ENCODE measurements at regions not wholly inside any gene's neighbourhood (a gene's known extent, or its start where the extent isn't known, plus 50 kb on each side); places are given as distances from the start of the nearest gene placed in this dataset.

- no peaks in the 10 kb centered on the region for H3K9me3 ChIP-seq (ENCODE audit: control insufficient read depth, insufficient read depth, low read depth, low read length)
- no peaks in the 10 kb centered on the region for H3K27me3 ChIP-seq (ENCODE audit: control insufficient read depth, insufficient read depth, low read length)
- no peak overlapping the region for H3K4me3 ChIP-seq (ENCODE audit: low read depth, low read length)
- H3K27ac ChIP-seq (ENCODE audit: low read depth, low read length): no peak overlapping the region
- no peaks in the 10 kb centered on the region for H3K4me1 ChIP-seq (ENCODE audit: control insufficient read depth, insufficient read depth, low read length)
- H3K36me3 ChIP-seq (ENCODE audit: control insufficient read depth, insufficient read depth, low read length): no peaks in the 10 kb centered on the region
- H3K9ac ChIP-seq (ENCODE audit: low read length): no peak overlapping the region
Observed at GRCh38 chr6:163717106-163717764, 302.7 kb downstream of the QKI start.

- Histone ChIP-seq H3K4me3 (ENCODE audit: low read depth, low read length) (no peak overlapping the region), H3K27ac (ENCODE audit: low read depth, low read length) (no peak overlapping the region), H3K9me3 (ENCODE audit: control insufficient read depth, insufficient read depth, low read depth, low read length) (no peaks in the 10 kb centered on the region), H3K36me3 (ENCODE audit: control insufficient read depth, insufficient read depth, low read length) (no peaks in the 10 kb centered on the region), H3K4me1 (ENCODE audit: control insufficient read depth, insufficient read depth, low read length) (no peaks in the 10 kb centered on the region), H3K9ac (ENCODE audit: low read length) (no peak overlapping the region), H3K27me3 (ENCODE audit: control insufficient read depth, insufficient read depth, low read length) (no peaks in the 10 kb centered on the region)
Observed at GRCh38 chr6:163716690-163717089, 302.2 kb downstream of the QKI start.

GRCh38 chr6:163715846-163716245 lies 301.3 kb downstream of the QKI start:
- Histone ChIP-seq H3K9me3 (ENCODE audit: control insufficient read depth, insufficient read depth, low read depth, low read length) (no peaks in the 10 kb centered on the region), H3K4me3 (ENCODE audit: low read depth, low read length) (no peak overlapping the region), H3K4me1 (ENCODE audit: control insufficient read depth, insufficient read depth, low read length) (no peaks in the 10 kb centered on the region), H3K27ac (ENCODE audit: low read depth, low read length) (no peak overlapping the region), H3K27me3 (ENCODE audit: control insufficient read depth, insufficient read depth, low read length) (no peaks in the 10 kb centered on the region), H3K36me3 (ENCODE audit: control insufficient read depth, insufficient read depth, low read length) (no peaks in the 10 kb centered on the region), H3K9ac (ENCODE audit: low read length) (no peak overlapping the region)

GRCh38 chr6:163714179-163714578 lies 299.7 kb downstream of the QKI start:
- no peaks in the 10 kb centered on the region for H3K27me3 ChIP-seq (ENCODE audit: control insufficient read depth, insufficient read depth, low read length)
- no peak overlapping the region for H3K9ac ChIP-seq (ENCODE audit: low read length)
- H3K9me3 ChIP-seq (ENCODE audit: control insufficient read depth, insufficient read depth, low read depth, low read length): no peaks in the 10 kb centered on the region
- H3K36me3 ChIP-seq (ENCODE audit: control insufficient read depth, insufficient read depth, low read length): no peaks in the 10 kb centered on the region
- H3K4me1 ChIP-seq (ENCODE audit: control insufficient read depth, insufficient read depth, low read length): no peaks in the 10 kb centered on the region
- no peak overlapping the region for H3K27ac ChIP-seq (ENCODE audit: low read depth, low read length)
- no peak overlapping the region for H3K4me3 ChIP-seq (ENCODE audit: low read depth, low read length)

GRCh38 chr6:163712981-163713380 lies 298.5 kb downstream of the QKI start:
- no peak overlapping the region for H3K27ac ChIP-seq (ENCODE audit: low read depth, low read length)
- H3K36me3 ChIP-seq (ENCODE audit: control insufficient read depth, insufficient read depth, low read length): no peaks in the 10 kb centered on the region
- H3K4me1 ChIP-seq (ENCODE audit: control insufficient read depth, insufficient read depth, low read length): no peaks in the 10 kb centered on the region
- no peaks in the 10 kb centered on the region for H3K9me3 ChIP-seq (ENCODE audit: control insufficient read depth, insufficient read depth, low read depth, low read length)
- no peaks in the 10 kb centered on the region for H3K27me3 ChIP-seq (ENCODE audit: control insufficient read depth, insufficient read depth, low read length)
- no peak overlapping the region for H3K4me3 ChIP-seq (ENCODE audit: low read depth, low read length)
- no peak overlapping the region for H3K9ac ChIP-seq (ENCODE audit: low read length)

DNA sequence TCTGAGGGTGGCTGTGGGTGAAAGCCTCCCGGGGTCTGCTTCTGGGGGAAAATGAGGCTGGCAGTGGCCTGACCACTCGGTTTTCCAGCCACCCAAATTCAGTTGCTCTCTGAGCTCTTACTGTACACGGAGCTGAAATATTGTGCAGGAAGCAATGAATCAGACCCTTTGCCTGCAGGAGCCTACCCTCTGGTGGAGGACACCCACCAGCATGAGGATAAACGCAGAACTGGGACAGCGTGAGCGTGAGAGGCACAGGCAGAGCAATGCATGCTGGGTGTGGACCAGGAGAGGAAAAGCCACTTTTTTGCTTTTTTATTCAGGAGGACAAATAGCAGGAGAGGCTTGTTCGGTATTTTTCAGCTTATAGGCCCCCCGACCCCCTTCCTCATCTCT lies 298.0 kb downstream of the QKI start:
- no peaks in the 10 kb centered on the region for H3K9me3 ChIP-seq (ENCODE audit: control insufficient read depth, insufficient read depth, low read depth, low read length)
- no peaks in the 10 kb centered on the region for H3K36me3 ChIP-seq (ENCODE audit: control insufficient read depth, insufficient read depth, low read length)
- H3K9ac ChIP-seq (ENCODE audit: low read length): no peak overlapping the region
- H3K27ac ChIP-seq (ENCODE audit: low read depth, low read length): no peak overlapping the region
- no peaks in the 10 kb centered on the region for H3K27me3 ChIP-seq (ENCODE audit: control insufficient read depth, insufficient read depth, low read length)
- H3K4me3 ChIP-seq (ENCODE audit: low read depth, low read length): no peak overlapping the region
- H3K4me1 ChIP-seq (ENCODE audit: control insufficient read depth, insufficient read depth, low read length): no peaks in the 10 kb centered on the region

DNA sequence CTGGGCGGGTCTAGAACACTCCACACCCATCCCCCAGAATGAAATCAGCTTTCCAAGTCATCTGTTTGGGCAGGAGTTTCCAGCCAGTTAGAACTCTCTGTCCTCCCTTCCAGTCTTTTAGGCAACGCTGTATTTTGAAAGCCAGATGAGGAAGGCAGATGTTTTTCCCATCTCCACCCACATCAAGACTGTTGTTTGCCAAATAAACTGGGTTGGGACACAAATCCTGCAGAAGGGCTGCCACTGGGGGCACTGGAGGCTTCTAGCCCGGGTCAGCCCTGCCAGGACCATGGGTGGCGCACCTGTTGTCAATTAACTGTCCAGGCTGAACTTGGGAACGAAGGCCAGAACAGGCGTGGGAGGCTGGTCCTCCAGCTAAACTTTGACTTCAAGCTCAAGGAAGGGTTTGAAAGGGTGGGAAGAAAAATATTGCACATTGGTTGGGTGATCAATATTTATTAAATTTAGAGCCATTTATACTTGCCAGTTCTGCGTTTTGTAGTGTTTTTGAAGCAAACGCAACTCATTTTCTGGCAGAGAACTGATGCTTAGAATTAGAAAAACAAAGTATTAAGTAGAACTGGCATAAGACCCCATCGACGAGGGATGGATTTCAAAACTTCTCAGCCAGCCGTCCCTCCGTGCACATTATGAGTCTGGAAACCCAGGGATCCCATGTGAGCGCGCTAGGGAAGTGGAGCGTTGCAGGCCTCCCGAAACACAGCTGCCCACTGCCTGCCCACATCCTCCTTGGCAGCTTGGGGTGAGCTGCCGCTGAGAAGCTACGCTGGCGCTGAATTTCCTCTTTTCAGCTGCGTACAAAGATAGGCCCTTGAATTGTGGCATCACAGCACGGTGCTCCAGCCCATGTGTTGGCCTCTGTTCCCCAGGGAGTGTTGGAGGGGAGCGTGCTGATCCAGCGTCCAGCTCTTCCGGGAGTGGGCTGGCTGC lies 297.4 kb downstream of the QKI start:
- Histone ChIP-seq H3K4me1 (ENCODE audit: control insufficient read depth, insufficient read depth, low read length) (no peaks in the 10 kb centered on the region), H3K9ac (ENCODE audit: low read length) (no peak overlapping the region), H3K27me3 (ENCODE audit: control insufficient read depth, insufficient read depth, low read length) (no peaks in the 10 kb centered on the region), H3K36me3 (ENCODE audit: control insufficient read depth, insufficient read depth, low read length) (no peaks in the 10 kb centered on the region), H3K27ac (ENCODE audit: low read depth, low read length) (no peak overlapping the region), H3K4me3 (ENCODE audit: low read depth, low read length) (no peak overlapping the region), H3K9me3 (ENCODE audit: control insufficient read depth, insufficient read depth, low read depth, low read length) (no peaks in the 10 kb centered on the region)

DNA sequence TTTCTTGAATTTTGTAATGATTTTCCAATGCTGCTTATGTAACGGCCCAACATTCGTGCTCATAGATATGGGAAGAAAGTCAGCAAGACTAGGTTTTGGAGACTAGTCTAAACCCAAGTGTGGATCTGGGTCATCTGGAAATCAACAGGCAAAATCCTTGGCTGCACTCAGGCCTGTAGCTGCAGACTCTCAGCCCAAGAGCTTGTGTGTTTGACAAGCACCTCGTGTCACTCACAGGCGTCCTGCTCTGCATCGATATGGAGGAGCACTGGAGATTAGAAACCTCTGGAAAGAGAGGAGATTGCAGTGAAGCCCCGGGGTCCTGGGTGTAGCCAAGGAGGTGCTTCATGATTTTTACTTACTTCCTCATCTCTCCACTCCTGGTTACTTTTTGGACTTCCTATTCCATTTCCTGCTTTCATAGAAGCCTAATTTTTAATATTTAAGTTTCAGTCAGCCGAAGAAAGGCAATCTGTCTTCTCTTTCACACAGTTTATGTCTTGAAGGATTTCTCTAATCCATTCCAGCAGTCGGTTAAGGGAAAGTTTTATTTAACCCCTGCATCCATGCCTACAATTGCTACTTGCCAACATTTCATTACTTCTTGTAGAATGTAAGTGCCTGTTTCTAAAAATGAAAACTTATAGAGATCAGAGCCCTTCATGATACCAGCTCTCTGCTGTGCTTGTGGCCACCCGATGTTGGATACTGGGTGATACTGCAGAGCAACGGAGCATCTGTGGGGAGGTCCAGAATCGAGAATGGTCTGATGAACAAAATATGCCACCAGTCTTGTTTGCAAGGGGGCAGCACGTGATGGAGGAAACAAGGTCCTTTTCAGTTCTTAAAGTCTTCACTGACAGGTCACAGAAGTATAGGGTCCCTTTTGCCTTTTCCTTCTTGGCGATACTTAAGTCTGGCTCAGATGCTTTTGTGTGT lies 296.3 kb downstream of the QKI start:
- H3K9ac ChIP-seq (ENCODE audit: low read length): no peak overlapping the region
- no peak overlapping the region for H3K27ac ChIP-seq (ENCODE audit: low read depth, low read length)
- H3K4me3 ChIP-seq (ENCODE audit: low read depth, low read length): no peak overlapping the region
- H3K36me3 ChIP-seq (ENCODE audit: control insufficient read depth, insufficient read depth, low read length): no peaks in the 10 kb centered on the region
- 0 out of 2 replicates have a peak, but pooled peaks cover 2% of the 10 kb centered on the region for H3K4me1 ChIP-seq (ENCODE audit: control insufficient read depth, insufficient read depth, low read length)
- no peaks in the 10 kb centered on the region for H3K9me3 ChIP-seq (ENCODE audit: control insufficient read depth, insufficient read depth, low read depth, low read length)
- H3K27me3 ChIP-seq (ENCODE audit: control insufficient read depth, insufficient read depth, low read length): no peaks in the 10 kb centered on the region

GRCh38 chr6:163709693-163710092 lies 295.2 kb downstream of the QKI start:
- H3K9ac ChIP-seq (ENCODE audit: low read length): no peak overlapping the region
- 0 out of 2 replicates have a peak, but pooled peaks cover 2% of the 10 kb centered on the region for H3K4me1 ChIP-seq (ENCODE audit: control insufficient read depth, insufficient read depth, low read length)

DNA sequence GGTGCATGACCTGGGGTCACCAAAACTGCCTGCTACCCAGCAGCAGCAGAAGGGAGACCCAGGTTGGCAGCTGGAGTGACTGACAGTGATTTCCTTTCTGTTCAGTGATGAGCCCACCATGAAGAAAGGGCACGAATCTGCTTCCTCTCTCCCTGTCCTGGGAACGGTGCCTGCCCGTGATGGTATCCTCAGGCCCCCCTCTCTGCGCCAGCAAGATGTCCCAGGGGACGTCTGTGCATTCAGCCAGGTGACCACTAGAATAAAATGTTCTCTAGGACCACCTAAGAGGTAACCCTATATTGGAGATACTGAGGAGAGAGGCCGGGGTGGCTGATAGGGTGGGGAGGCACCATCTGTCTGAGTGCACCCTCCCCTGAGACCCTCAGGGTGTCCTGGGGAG lies 294.7 kb downstream of the QKI start:
- no peaks in the 10 kb centered on the region for H3K36me3 ChIP-seq (ENCODE audit: control insufficient read depth, insufficient read depth, low read length)
- no peaks in the 10 kb centered on the region for H3K27me3 ChIP-seq (ENCODE audit: control insufficient read depth, insufficient read depth, low read length)
- 0 out of 2 replicates have a peak, but pooled peaks cover 2% of the 10 kb centered on the region for H3K4me1 ChIP-seq (ENCODE audit: control insufficient read depth, insufficient read depth, low read length)
- no peak overlapping the region for H3K27ac ChIP-seq (ENCODE audit: low read depth, low read length)
- H3K4me3 ChIP-seq (ENCODE audit: low read depth, low read length): no peak overlapping the region
- no peak overlapping the region for H3K9ac ChIP-seq (ENCODE audit: low read length)
- no peaks in the 10 kb centered on the region for H3K9me3 ChIP-seq (ENCODE audit: control insufficient read depth, insufficient read depth, low read depth, low read length)

More at GRCh38 chr6:163709693-163710092, 295.2 kb downstream of the QKI start:
- Histone ChIP-seq H3K4me3 (ENCODE audit: low read depth, low read length) (no peak overlapping the region), H3K36me3 (ENCODE audit: control insufficient read depth, insufficient read depth, low read length) (no peaks in the 10 kb centered on the region), H3K27me3 (ENCODE audit: control insufficient read depth, insufficient read depth, low read length) (no peaks in the 10 kb centered on the region), H3K9me3 (ENCODE audit: control insufficient read depth, insufficient read depth, low read depth, low read length) (no peaks in the 10 kb centered on the region), H3K27ac (ENCODE audit: low read depth, low read length) (no peak overlapping the region)
